ENCODE measurements at regions not wholly inside any gene's neighbourhood (a gene's known extent, or its start where the extent isn't known, plus 50 kb on each side); places are given as distances from the start of the nearest gene placed in this dataset.

GRCh38 chr14:89085737-89086382, 261.4 kb downstream of the TTC8 start:
- no peak overlapping the region for H3K4me3 ChIP-seq (ENCODE audit: low read length)
- H3K36me3 ChIP-seq (ENCODE audit: insufficient read depth, low read length), result no peaks in the 10 kb centered on the region
- H3K27ac ChIP-seq (ENCODE audit: low read length), result no peak overlapping the region
- no peak overlapping the region for H3K4me2 ChIP-seq (ENCODE audit: low read length)
- H4K20me1 ChIP-seq (ENCODE audit: insufficient read depth), result no peaks in the 10 kb centered on the region
- H2AFZ ChIP-seq (ENCODE audit: low read depth, low read length), result no peak overlapping the region
- no peaks in the 10 kb centered on the region for H3F3A ChIP-seq (ENCODE audit: insufficient read depth, low read length, poor library complexity, severe bottlenecking)
- no peaks in the 10 kb centered on the region for H3K9me3 ChIP-seq (ENCODE audit: low read length)
- H3K79me2 ChIP-seq (replicated peaks; ENCODE audit: insufficient read depth, low read length), result no peaks in the 10 kb centered on the region
- H3K9me2 ChIP-seq (ENCODE audit: insufficient read depth, low read length), result no peaks in the 10 kb centered on the region
- TF ChIP-seq EZH2 (IDR thresholded peaks at IDR 0.05; ENCODE audit: borderline replicate concordance, insufficient read depth, low read length, poor library complexity, severe bottlenecking) (no peak), TAF1 (IDR thresholded peaks at IDR 0.05; ENCODE audit: low read depth) (no peak), RAD21 (conservative IDR thresholded peaks at IDR 0.05) (no peak), POLR2AphosphoS5 (IDR thresholded peaks at IDR 0.05) (no peak), MXI1 (conservative IDR thresholded peaks at IDR 0.05; ENCODE audit: poor library complexity, severe bottlenecking) (no peak), SMC3 (conservative IDR thresholded peaks at IDR 0.05; ENCODE audit: poor library complexity) (no peak), EP300 (conservative IDR thresholded peaks at IDR 0.05; ENCODE audit: poor library complexity, severe bottlenecking) (no peak), CTCF (IDR thresholded peaks at IDR 0.05; ENCODE audit: poor library complexity, severe bottlenecking) (no peak)
- TF ChIP-seq, protein P1, sequence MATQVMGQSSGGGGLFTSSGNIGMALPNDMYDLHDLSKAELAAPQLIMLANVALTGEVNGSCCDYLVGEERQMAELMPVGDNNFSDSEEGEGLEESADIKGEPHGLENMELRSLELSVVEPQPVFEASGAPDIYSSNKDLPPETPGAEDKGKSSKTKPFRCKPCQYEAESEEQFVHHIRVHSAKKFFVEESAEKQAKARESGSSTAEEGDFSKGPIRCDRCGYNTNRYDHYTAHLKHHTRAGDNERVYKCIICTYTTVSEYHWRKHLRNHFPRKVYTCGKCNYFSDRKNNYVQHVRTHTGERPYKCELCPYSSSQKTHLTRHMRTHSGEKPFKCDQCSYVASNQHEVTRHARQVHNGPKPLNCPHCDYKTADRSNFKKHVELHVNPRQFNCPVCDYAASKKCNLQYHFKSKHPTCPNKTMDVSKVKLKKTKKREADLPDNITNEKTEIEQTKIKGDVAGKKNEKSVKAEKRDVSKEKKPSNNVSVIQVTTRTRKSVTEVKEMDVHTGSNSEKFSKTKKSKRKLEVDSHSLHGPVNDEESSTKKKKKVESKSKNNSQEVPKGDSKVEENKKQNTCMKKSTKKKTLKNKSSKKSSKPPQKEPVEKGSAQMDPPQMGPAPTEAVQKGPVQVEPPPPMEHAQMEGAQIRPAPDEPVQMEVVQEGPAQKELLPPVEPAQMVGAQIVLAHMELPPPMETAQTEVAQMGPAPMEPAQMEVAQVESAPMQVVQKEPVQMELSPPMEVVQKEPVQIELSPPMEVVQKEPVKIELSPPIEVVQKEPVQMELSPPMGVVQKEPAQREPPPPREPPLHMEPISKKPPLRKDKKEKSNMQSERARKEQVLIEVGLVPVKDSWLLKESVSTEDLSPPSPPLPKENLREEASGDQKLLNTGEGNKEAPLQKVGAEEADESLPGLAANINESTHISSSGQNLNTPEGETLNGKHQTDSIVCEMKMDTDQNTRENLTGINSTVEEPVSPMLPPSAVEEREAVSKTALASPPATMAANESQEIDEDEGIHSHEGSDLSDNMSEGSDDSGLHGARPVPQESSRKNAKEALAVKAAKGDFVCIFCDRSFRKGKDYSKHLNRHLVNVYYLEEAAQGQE (IDR thresholded peaks at IDR 0.05; ENCODE audit: borderline replicate concordance), result no peak
- no peaks in the 10 kb centered on the region for H3K27me3 ChIP-seq (ENCODE audit: insufficient read depth, low read depth, low read length)
- H3K9ac ChIP-seq (ENCODE audit: low read length), result no peak overlapping the region

- Histone ChIP-seq H3K79me2 (replicated peaks; ENCODE audit: insufficient read depth, low read length) (no peaks in the 10 kb centered on the region), H3K9me3 (ENCODE audit: low read length) (no peaks in the 10 kb centered on the region), H3K36me3 (ENCODE audit: insufficient read depth, low read length) (no peaks in the 10 kb centered on the region), H3K9ac (ENCODE audit: low read length) (no peak overlapping the region), H3F3A (ENCODE audit: insufficient read depth, low read length, poor library complexity, severe bottlenecking) (no peaks in the 10 kb centered on the region), H3K4me3 (ENCODE audit: low read length) (no peak overlapping the region), H3K27ac (ENCODE audit: low read length) (no peak overlapping the region), H3K4me2 (ENCODE audit: low read length) (no peak overlapping the region), H4K20me1 (ENCODE audit: insufficient read depth) (no peaks in the 10 kb centered on the region), H2AFZ (ENCODE audit: low read depth, low read length) (no peak overlapping the region), H3K9me2 (ENCODE audit: insufficient read depth, low read length) (no peaks in the 10 kb centered on the region), H3K27me3 (ENCODE audit: insufficient read depth, low read depth, low read length) (no peaks in the 10 kb centered on the region)
- TF ChIP-seq CTCF (IDR thresholded peaks at IDR 0.05; ENCODE audit: poor library complexity, severe bottlenecking) (no peak), TAF1 (IDR thresholded peaks at IDR 0.05; ENCODE audit: low read depth) (no peak)
Measured at GRCh38 chr14:89088530-89088929, 264.1 kb downstream of the TTC8 start.

Data from neural cell (in vitro differentiated cells).